ENCODE measurements at regions not wholly inside any gene's neighbourhood (a gene's known extent, or its start where the extent isn't known, plus 50 kb on each side); places are given as distances from the start of the nearest gene placed in this dataset.

DNA sequence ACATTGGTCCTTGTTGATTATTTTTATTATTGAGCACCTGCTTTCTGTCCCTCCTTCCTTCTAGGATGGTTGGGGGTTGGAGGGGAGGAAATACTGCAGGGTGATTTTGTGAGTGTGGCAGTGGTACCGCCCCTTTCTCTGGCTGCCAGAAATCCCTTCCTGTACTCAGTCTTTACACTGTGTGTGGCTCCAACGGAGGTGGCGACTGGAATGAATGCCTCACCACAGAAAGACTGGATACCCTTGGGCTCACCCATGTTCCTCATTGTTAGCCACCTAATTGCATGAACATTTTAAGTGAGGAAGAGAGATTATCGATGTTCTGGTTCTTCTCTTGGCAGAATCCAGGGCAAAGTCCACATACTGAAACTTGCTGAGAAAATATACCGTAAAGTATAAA lies 272.0 kb upstream of the E2F7 start:
- Mint-ChIP-seq H3K27me3 (no peaks in the 10 kb centered on the region), H3K4me1 (no peaks in the 10 kb centered on the region), H3K4me3 (no peak overlapping the region), H3K9me3 (peaks cover 3% of the 10 kb centered on the region), H3K36me3 (no peaks in the 10 kb centered on the region), H3K27ac (no peak overlapping the region)
- ATAC-seq, result no peak

DNA sequence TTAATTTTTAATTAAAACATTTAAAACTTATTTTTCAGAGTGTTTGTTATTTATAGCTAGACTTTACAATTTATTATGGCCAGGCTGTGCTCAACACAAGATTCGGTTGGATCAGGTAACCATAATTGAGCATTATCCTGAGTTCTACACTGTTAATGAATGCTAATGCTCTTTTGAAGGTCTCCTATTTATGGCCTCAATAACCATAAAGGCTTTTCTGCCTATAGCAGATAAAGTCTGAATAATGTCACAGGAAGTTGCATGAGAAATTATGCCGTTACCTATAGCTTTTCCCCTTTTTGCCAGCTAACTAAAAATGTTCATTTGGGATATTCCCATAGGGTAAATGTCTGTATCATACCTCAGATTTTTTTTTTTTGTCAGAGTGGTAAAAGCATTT lies 269.4 kb upstream of the E2F7 start:
- Mint-ChIP-seq H3K36me3 (no peaks in the 10 kb centered on the region), H3K4me3 (no peak overlapping the region), H3K4me1 (no peaks in the 10 kb centered on the region), H3K9me3 (peaks cover 3% of the 10 kb centered on the region), H3K27ac (no peak overlapping the region), H3K27me3 (no peaks in the 10 kb centered on the region)
- no peak for ATAC-seq

DNA sequence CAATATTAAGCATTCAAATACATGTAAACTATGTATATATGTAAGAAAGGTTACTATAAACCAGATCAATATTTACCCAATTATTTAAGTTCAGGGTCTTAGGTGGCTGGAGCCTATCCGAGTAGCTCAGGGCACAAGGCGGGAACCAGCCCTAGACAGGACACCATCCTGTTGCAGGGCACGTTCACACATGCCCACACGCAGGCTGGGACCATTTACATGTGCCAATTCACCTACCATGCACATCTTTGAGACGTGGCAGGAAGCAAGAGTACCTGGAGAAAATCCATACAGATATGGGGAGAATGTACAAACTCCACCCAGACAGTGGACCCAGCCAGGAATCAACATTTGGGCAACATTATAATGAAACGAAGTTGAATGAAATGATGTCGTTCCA lies 263.0 kb upstream of the E2F7 start:
- Mint-ChIP-seq H3K9me3 (no peaks in the 10 kb centered on the region), H3K27ac (no peak overlapping the region), H3K36me3 (no peaks in the 10 kb centered on the region), H3K4me1 (peaks cover 15% of the 10 kb centered on the region), H3K27me3 (peaks cover 36% of the 10 kb centered on the region), H3K4me3 (no peak overlapping the region)
- no peak for ATAC-seq

DNA sequence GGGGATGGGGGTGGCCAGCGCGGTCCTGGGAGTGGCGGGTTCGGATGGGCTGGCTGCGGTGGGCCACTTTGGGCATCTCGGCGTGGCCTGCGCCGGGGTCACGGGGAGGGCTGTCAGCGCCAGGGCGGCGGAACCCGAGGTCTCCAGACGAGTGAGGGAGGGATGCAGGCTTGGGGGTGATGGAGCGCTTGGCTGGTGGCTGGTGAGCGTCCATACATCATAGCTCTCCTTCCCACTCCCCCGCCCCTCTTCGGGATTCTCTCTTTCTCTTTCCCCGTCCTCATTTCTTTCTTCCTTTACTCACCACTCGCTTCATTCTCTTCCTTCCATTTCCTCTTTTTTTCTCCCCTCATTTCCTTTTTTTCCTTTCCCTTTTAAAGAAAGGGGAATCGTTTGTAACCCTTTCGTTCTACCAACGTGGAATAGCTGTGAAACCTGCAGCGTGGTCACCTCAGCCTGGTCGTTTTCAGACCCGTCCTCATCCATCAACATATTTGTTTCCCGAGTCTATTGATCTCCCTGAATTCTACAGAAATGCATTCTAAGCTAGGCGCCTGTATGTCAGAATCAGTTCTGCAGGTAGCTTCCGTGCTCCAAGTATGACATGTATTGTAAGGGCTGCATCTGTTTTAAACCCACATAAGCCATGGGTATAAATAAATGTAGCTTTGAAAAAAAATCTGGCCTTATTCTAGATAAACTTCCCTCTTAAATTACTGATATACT lies 260.3 kb upstream of the E2F7 start:
- Mint-ChIP-seq H3K27me3 (peaks cover 49% of the 10 kb centered on the region), H3K4me3 (peak overlapping the region; percentile 74), H3K9me3 (no peaks in the 10 kb centered on the region), H3K27ac (no peak overlapping the region), H3K36me3 (no peaks in the 10 kb centered on the region), H3K4me1 (peaks cover 15% of the 10 kb centered on the region)
- no peak for ATAC-seq

DNA sequence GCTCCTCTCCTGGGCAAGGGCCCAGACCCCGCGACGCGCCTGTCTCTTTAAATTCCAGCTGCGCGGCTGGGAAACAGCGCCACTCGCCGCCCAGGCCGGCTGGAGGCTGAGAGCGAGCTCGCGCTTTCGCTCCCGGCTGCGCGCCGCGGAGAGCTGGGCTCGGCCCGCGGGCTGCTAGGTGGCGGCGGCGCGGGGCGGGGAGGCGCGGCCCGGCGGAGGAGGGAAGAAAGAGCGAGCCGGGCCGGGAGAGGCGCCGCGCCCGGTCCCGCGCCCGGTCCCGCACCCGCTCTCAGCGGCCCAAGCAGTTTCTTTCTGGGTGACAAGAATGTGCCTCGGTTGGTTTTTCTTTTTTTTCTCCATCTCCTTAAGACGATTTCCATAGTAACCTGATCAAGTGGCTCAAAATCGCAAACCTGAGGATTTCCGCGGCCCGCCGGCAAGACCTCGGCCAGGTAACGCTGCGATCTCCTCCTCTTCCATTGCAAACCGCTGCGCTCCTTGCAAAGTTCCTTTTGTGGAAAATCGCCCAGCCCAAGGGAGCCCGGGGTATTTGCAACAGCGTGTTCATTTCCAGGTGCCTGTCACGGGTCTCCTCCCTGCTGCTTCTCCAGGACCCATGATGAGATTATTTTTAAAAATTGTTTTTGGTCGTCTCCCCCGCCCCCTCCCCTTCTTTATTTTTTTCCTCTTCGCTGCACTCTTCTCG lies 259.5 kb upstream of the E2F7 start:
- ATAC-seq, result peak; percentile 53
- H3K27ac Mint-ChIP-seq, result no peak overlapping the region
- H3K36me3 Mint-ChIP-seq, result no peaks in the 10 kb centered on the region
- peaks cover 15% of the 10 kb centered on the region for H3K4me1 Mint-ChIP-seq
- no peaks in the 10 kb centered on the region for H3K9me3 Mint-ChIP-seq
- peaks cover 49% of the 10 kb centered on the region for H3K27me3 Mint-ChIP-seq
- peak overlapping the region; percentile 74 for H3K4me3 Mint-ChIP-seq

DNA sequence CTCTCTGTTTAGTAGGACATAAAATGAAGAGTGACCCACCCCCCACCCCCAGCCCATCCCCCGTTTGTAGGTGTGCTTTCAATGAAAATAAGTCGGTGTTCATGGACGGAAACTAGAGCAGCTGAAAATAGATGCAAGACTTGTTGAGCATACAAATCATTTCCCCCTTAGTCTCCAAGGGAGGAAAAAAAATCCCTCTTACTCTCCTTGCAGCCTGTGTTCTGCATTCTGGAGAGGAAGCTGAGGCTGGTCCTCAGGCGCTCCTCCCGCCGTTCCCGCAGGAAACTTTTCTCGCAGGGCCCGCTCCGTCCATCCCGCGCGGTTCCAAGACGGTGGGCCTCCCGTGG lies 259.0 kb upstream of the E2F7 start:
- Mint-ChIP-seq H3K27me3 (peaks cover 48% of the 10 kb centered on the region), H3K4me3 (no peak overlapping the region)
- ATAC-seq, result no peak

DNA sequence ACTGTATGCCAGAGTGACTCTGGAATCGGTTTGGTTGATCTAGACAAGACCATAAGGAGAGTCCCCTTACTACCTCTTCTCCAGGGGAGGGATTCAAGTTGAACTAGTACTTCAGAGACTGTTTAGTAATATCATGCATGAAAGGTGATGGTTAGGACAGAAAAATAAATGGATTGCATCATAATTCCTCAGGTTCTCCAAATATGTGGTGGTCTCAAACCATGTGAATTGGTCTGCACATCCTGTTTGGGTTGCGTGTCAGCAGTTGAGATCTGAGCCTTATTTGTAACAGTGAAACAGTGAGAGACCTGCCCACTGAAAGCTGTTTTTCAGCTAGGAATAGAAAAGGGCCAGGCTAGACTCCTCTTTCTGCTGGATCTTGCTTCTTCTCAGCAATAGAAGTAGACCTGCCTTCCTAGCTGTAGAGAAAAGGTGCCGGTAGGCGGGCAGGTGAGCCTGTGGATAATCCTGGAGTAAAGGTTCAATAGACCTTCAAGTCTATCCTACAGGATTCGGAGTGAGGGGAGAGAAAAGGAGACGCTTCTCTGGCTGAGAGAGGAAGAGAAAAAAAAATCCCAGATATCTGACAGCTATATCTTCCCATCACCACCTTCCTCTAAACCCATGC lies 258.5 kb upstream of the E2F7 start:
- Mint-ChIP-seq H3K27ac (no peak overlapping the region), H3K4me1 (peaks cover 15% of the 10 kb centered on the region), H3K9me3 (no peaks in the 10 kb centered on the region), H3K27me3 (peaks cover 44% of the 10 kb centered on the region), H3K36me3 (no peaks in the 10 kb centered on the region), H3K4me3 (no peak overlapping the region)
- ATAC-seq, result no peak

More for the DNA sequence above, 259.0 kb upstream of the E2F7 start:
- H3K27ac Mint-ChIP-seq, result no peak overlapping the region
- no peaks in the 10 kb centered on the region for H3K36me3 Mint-ChIP-seq
- H3K9me3 Mint-ChIP-seq, result no peaks in the 10 kb centered on the region
- H3K4me1 Mint-ChIP-seq, result peaks cover 15% of the 10 kb centered on the region

DNA sequence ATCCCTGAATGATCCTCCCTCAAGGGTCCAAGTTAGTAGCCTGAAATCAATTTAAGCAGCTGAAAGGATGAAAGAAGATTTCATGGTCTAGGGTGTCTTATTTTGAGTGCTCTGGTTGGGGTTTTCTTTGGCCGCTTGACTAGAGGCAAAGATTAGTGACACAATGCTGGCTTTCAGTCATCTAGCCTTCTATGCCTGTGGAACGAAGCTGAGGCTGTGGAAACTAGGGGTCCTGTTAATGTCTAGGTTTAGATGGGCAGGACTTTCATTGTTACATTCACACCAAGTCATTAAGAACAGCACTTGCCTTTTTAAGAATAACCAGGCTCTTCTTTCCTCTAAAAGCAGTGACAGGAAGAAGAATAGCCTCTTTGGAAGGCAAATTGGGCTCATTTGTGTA lies 253.8 kb upstream of the E2F7 start:
- H3K27ac Mint-ChIP-seq, result no peak overlapping the region
- no peak for ATAC-seq
- no peak overlapping the region for H3K4me3 Mint-ChIP-seq
- H3K27me3 Mint-ChIP-seq, result peaks cover 15% of the 10 kb centered on the region
- no peaks in the 10 kb centered on the region for H3K36me3 Mint-ChIP-seq
- no peaks in the 10 kb centered on the region for H3K9me3 Mint-ChIP-seq
- H3K4me1 Mint-ChIP-seq, result no peaks in the 10 kb centered on the region

DNA sequence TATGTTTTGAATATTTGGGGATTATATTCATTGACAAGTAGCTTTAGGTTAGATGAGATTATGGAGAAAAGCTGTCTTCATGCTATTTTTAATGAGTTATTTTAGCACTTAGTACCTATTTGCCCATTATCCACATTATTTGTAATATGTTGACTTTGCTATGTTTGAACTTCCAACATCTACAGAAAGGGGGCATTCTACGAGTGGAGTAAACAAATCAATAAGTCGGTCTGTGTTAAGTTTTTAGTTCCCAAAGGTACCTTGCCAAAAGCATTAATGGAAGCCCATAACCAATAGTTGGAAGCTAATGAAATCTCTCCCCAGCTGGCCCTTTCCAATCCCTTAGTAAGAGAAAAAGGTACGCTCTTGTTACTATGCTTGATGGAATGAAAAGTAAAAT lies 250.0 kb upstream of the E2F7 start:
- Mint-ChIP-seq H3K27ac (no peak overlapping the region), H3K4me1 (no peaks in the 10 kb centered on the region), H3K4me3 (no peak overlapping the region), H3K36me3 (no peaks in the 10 kb centered on the region), H3K9me3 (no peaks in the 10 kb centered on the region), H3K27me3 (no peaks in the 10 kb centered on the region)
- no peak for ATAC-seq

DNA sequence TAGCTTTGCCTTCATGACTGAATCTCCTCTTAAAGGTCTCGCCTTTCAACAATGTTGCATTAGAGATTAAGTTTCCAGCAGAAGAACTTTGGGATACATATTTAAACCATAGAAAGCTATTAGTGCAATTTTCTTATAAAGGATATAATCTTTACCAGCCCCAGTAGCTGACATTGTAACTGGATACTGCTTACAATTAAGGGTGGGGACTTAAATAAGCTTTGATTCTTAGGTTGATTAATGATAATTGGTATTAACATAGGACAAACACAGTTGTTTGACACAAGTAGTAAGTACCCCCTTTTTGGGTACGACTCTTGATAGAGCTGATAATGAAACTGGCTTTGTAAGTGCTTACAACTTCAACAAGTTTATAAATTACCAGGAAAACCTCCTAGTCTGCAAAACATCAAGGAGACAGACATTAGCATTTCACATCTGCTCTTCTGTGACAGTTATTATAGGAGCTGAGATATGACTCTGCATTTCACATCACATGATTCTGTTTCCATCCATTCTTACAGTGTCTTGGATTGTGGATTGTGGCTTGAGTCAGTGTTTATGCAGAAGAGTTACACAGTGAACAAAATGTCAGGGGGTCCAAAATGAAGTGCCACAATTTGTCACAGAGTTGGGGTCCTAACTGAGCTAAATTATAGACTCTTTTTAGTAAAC lies 249.1 kb upstream of the E2F7 start:
- Mint-ChIP-seq H3K4me3 (no peak overlapping the region), H3K4me1 (no peaks in the 10 kb centered on the region), H3K9me3 (no peaks in the 10 kb centered on the region), H3K27ac (no peak overlapping the region), H3K36me3 (no peaks in the 10 kb centered on the region), H3K27me3 (no peaks in the 10 kb centered on the region)
- no peak for ATAC-seq

DNA sequence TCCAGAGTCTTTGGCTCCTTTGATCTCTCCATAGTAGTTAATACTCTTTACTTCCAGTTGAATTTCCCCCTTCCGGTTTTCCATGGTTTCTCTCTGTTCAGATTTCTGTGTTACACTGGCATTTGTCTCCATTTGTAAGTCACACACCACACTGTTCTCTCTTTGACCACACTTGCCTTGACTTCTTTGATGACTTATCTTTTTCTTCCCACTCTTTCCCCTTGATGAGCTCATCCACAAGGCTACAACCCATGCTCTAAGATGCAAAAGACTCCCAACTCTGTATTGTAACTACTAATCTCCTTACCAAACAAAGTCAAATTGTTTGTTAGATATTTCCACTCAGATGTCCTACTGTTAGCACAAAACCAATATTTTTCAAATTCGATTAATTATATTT lies 242.7 kb upstream of the E2F7 start:
- H3K4me1 Mint-ChIP-seq, result no peaks in the 10 kb centered on the region
- no peaks in the 10 kb centered on the region for H3K36me3 Mint-ChIP-seq
- H3K4me3 Mint-ChIP-seq, result no peak overlapping the region
- no peaks in the 10 kb centered on the region for H3K27me3 Mint-ChIP-seq
- ATAC-seq, result no peak
- peaks cover 4% of the 10 kb centered on the region for H3K9me3 Mint-ChIP-seq
- no peak overlapping the region for H3K27ac Mint-ChIP-seq

DNA sequence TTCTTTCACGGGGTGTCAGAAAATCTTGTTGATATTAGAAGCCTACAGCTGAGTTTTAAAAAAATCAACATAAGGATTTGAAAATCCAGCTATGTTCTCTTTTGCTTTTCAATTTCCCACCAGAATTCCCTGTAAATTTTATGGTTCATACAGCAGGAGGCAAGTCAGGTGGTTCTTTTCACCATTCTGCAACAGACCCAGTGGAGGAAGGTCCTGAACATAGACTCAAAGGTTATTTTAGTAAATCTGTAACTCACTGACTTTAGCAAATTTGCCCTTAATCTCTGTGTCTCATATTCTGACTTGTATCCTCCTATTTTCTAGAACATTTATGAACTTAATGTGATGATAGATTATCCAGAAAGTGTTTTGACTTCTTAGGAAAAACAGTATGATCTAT lies 235.4 kb upstream of the E2F7 start:
- Mint-ChIP-seq H3K4me3 (no peak overlapping the region), H3K4me1 (no peaks in the 10 kb centered on the region), H3K27me3 (no peaks in the 10 kb centered on the region), H3K36me3 (no peaks in the 10 kb centered on the region), H3K9me3 (no peaks in the 10 kb centered on the region), H3K27ac (no peak overlapping the region)
- ATAC-seq, result no peak

DNA sequence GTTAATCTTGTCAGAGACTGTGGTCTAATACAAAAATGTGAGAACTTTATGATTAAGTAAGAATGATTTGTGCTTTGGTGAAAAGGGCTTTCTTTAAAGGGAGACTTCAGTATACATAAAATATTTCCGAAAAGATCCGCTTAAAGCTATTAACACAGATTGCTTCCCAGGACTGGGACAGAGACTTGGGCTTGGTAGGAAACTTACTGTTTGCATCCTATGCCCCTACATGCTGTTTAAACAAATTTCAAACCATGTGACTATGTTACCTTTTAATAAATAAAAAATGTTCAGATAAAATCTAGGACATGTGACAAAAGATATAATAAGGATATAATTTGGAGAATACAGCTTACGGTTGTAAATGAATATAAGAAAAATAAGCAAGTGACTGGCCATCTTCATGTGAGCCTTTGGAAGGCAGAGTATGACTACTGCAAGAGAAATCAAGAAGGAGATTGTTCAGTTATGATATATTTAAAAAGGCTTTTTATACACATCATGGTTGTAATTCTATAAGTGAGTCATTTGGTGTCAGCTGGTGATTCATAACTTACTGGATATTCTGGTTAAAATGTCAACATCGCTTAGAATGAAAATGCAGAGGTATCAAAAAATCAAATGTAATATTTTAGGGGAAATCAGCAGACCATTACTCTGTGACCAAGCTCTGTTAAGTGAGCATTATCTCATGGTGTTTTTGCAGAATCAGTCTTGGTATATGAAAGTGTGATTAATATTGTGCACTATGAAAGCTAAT lies 234.7 kb upstream of the E2F7 start:
- H3K4me3 Mint-ChIP-seq, result no peak overlapping the region
- H3K9me3 Mint-ChIP-seq, result peaks cover 2% of the 10 kb centered on the region
- no peaks in the 10 kb centered on the region for H3K36me3 Mint-ChIP-seq
- no peak overlapping the region for H3K27ac Mint-ChIP-seq
- H3K4me1 Mint-ChIP-seq, result no peaks in the 10 kb centered on the region
- ATAC-seq, result no peak
- H3K27me3 Mint-ChIP-seq, result no peaks in the 10 kb centered on the region

DNA sequence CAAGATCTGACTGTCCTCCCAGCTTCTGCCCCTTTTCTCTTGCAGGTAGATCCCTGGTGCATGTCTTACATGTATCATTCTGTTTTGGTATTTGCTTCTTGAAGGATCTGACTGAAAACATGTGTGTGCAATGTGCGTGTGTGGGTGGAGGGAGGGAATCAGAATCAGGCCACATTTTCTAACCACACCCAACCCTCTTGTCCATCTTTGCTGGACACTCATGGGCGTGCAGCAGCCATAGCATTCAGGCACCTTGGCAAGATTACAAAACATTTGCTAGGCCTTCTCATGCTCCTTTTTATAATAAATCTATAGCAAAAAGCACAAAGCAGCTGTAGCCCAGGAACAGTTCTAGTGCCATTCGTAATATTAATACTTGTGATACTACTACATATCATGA lies 233.6 kb upstream of the E2F7 start:
- Mint-ChIP-seq H3K27me3 (no peaks in the 10 kb centered on the region), H3K36me3 (no peaks in the 10 kb centered on the region), H3K9me3 (peaks cover 3% of the 10 kb centered on the region), H3K27ac (no peak overlapping the region), H3K4me3 (no peak overlapping the region), H3K4me1 (no peaks in the 10 kb centered on the region)
- ATAC-seq, result no peak

DNA sequence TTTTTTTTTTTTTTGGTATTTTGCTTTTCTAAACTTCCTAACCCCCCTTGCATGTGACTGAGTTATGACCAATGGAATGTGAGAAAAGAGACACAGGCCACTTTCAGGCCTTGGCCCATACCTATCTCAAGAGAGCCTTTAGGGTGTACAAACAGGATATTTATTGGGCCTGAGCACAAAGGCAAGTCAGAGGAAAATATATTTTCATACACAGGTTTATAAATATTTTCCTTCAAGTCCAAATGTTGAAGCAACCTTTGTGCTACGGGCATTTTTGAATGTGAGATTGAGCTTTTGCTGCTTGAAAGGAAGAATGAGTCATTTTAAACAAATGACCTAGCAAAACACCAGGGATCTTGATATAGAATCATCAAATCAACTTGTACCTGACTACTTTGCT lies 228.6 kb upstream of the E2F7 start:
- Mint-ChIP-seq H3K36me3 (no peaks in the 10 kb centered on the region), H3K27me3 (no peaks in the 10 kb centered on the region), H3K4me1 (no peaks in the 10 kb centered on the region), H3K27ac (no peak overlapping the region), H3K9me3 (peaks cover 5% of the 10 kb centered on the region), H3K4me3 (no peak overlapping the region)
- ATAC-seq, result no peak

All from stimulated activated memory B cell treated with anti-CD40 and anti-IgM and Interleukin-4, amounts not matched to agents 10 μg/mL and 1 μg/mL and 100 μg/mL, for 72 hours (primary cell).